ENCODE measurements at regions not wholly inside any gene's neighbourhood (a gene's known extent, or its start where the extent isn't known, plus 50 kb on each side); places are given as distances from the start of the nearest gene placed in this dataset.

DNA sequence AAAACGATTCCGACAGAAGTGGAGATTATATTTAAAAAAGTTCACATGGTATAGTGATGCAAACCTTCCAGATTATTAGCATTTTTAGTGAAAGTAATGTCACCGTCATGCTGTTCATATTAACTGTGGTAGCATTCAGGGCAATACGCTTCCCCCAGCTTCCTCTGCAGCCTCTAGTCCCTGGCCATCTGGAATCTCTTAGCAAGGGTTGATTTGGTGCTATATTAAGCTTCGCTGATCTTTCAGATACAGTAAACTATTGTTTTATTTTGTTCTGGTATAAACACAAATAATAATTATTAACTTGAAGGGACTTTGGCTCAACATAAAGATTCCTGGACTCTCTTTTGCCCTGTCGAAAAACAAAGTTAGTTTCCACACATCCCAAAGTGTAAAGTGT is 1080.5 kb upstream of the TENM3 start:
- DNase-seq (ENCODE audit: low spot score) = peak; percentile 2
- CTCF ChIA-PET = no interaction called here
- BruUV-seq (replicated peaks) = no TSS peak

DNA sequence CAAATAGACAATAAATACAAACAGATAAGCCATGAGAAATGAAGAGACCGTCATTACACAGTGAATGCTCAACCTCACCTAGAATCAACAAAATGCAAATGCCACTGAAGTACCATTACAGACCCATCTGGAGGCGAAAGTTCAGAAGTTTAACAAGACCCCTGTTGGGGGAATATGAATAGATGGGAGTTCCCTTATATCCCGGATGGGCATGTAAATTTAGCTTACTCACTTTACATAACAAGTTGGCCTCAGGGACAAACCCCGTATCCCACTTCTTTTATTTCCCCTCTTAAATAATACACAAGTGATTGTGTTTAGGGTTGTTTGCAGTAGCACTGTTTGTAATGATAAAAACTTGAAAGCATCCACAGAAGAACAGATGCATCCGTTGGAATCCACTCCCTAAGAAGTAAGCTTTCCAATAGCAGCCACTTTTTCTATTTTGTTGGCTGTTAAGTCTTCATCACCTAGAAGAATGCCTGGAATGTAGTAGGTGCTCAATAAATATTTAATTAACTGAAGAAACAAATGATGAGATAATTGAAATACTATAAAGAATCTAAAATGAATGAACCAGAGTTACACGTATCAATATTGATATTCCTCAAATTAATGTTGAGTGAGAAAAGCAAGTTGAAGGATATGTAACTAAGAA is 1076.3 kb upstream of the TENM3 start:
- ChIA-PET POLR2A (ENCODE audit: low non-redundant PET) (no interaction called here), CTCF (no interaction called here)
- DNase-seq (ENCODE audit: low spot score) = no peak

More for the DNA sequence above, 1080.5 kb upstream of the TENM3 start:
- Histone ChIP-seq H3K27ac (ENCODE audit: low read depth, low read length, poor library complexity, severe bottlenecking) (no peak overlapping the region), H3K36me3 (ENCODE audit: insufficient read depth, low read length, poor library complexity, severe bottlenecking) (no peaks in the 10 kb centered on the region), H3K9me3 (ENCODE audit: low read depth, low read length, poor library complexity, severe bottlenecking) (no peaks in the 10 kb centered on the region), H3K27me3 (replicated peaks; ENCODE audit: insufficient read depth, low read depth, low read length, poor library complexity) (peaks cover 60% of the 10 kb centered on the region), H3K4me3 (ENCODE audit: low read depth, low read length, poor library complexity, severe bottlenecking) (no peak overlapping the region), H3K4me1 (ENCODE audit: insufficient read depth, low read length, poor library complexity, severe bottlenecking) (no peaks in the 10 kb centered on the region)
- POLR2A ChIA-PET (ENCODE audit: low non-redundant PET) = no interaction called here
- intact Hi-C loops (cut with micrococcal nuclease; ENCODE audit: unreplicated experiment) = no loop called here
- TF ChIP-seq CTCF (conservative IDR thresholded peaks at IDR 0.05; ENCODE audit: low read depth, low read length) (no peak), EZH2 (IDR thresholded peaks at IDR 0.05; ENCODE audit: borderline replicate concordance, low read depth, low read length, poor library complexity, severe bottlenecking) (no peak)

GRCh38 chr4:181168011-181168805 is 1075.0 kb upstream of the TENM3 start:
- H3K4me3 ChIP-seq (ENCODE audit: low read depth, low read length, poor library complexity, severe bottlenecking) = no peak overlapping the region
- intact Hi-C loops (cut with micrococcal nuclease; ENCODE audit: unreplicated experiment) = no loop called here
- peaks cover 54% of the 10 kb centered on the region for H3K27me3 ChIP-seq (replicated peaks; ENCODE audit: insufficient read depth, low read depth, low read length, poor library complexity)
- H3K9me3 ChIP-seq (ENCODE audit: low read depth, low read length, poor library complexity, severe bottlenecking) = no peaks in the 10 kb centered on the region
- no peaks in the 10 kb centered on the region for H3K36me3 ChIP-seq (ENCODE audit: insufficient read depth, low read length, poor library complexity, severe bottlenecking)
- BruUV-seq (replicated peaks) = no TSS peak
- DNase-seq (ENCODE audit: low spot score) = no peak
- TF ChIP-seq EZH2 (IDR thresholded peaks at IDR 0.05; ENCODE audit: borderline replicate concordance, low read depth, low read length, poor library complexity, severe bottlenecking) = no peak
- no peak for TF ChIP-seq CTCF (conservative IDR thresholded peaks at IDR 0.05; ENCODE audit: low read depth, low read length)
- ChIA-PET CTCF (no interaction called here), POLR2A (ENCODE audit: low non-redundant PET) (no interaction called here)
- no peak overlapping the region for H3K27ac ChIP-seq (ENCODE audit: low read depth, low read length, poor library complexity, severe bottlenecking)
- H3K4me1 ChIP-seq (ENCODE audit: insufficient read depth, low read length, poor library complexity, severe bottlenecking) = no peaks in the 10 kb centered on the region

More for the DNA sequence above, 1076.3 kb upstream of the TENM3 start:
- H3K27ac ChIP-seq (ENCODE audit: low read depth, low read length, poor library complexity, severe bottlenecking) = no peak overlapping the region
- H3K36me3 ChIP-seq (ENCODE audit: insufficient read depth, low read length, poor library complexity, severe bottlenecking) = no peaks in the 10 kb centered on the region
- TF ChIP-seq CTCF (conservative IDR thresholded peaks at IDR 0.05; ENCODE audit: low read depth, low read length) = no peak
- TF ChIP-seq EZH2 (IDR thresholded peaks at IDR 0.05; ENCODE audit: borderline replicate concordance, low read depth, low read length, poor library complexity, severe bottlenecking) = no peak
- no peaks in the 10 kb centered on the region for H3K9me3 ChIP-seq (ENCODE audit: low read depth, low read length, poor library complexity, severe bottlenecking)
- intact Hi-C loops (cut with micrococcal nuclease; ENCODE audit: unreplicated experiment) = no loop called here
- no peak overlapping the region for H3K4me3 ChIP-seq (ENCODE audit: low read depth, low read length, poor library complexity, severe bottlenecking)
- no TSS peak for BruUV-seq (replicated peaks)
- H3K27me3 ChIP-seq (replicated peaks; ENCODE audit: insufficient read depth, low read depth, low read length, poor library complexity) = peaks cover 53% of the 10 kb centered on the region
- no peaks in the 10 kb centered on the region for H3K4me1 ChIP-seq (ENCODE audit: insufficient read depth, low read length, poor library complexity, severe bottlenecking)
